ENCODE measurements at regions not wholly inside any gene's neighbourhood (a gene's known extent, or its start where the extent isn't known, plus 50 kb on each side); places are given as distances from the start of the nearest gene placed in this dataset.

- TF ChIP-seq EZH2 (IDR thresholded peaks at IDR 0.05; ENCODE audit: insufficient read depth, low read length) (no peak), CTCF (IDR thresholded peaks at IDR 0.05; ENCODE audit: insufficient read depth, low read depth, low read length) (no peak)
Measured at GRCh38 chr5:128632264-128632663, 94.2 kb upstream of the FBN2 start.
